GM12878 (cell line): ENCODE measurements at regions not wholly inside any gene's neighbourhood (a gene's known extent, or its start where the extent isn't known, plus 50 kb on each side); places are given as distances from the start of the nearest gene placed in this dataset.

Experiments
- ATAC-seq: fragments of 200-7000 bp; cut with Tn5 transposase; 3 replicates; pipeline ENCODE4 v1.9.1; 2020; ENCODE audit warnings: mild to moderate bottlenecking, moderate library complexity
- BruUV-seq: library from RNA; stranded (reverse); fragments of 400-500 nt; replicated peaks from 2 replicates; lab custom pipeline; 2021; lab: Mats Ljungman, UMichigan
- CTCF ChIA-PET: fragments of 300-600 bp; sonication (Branson Sonifier 250); formaldehyde crosslinking; extraction: SDS; loops from one replicate; lab custom pipeline; 2021; ENCODE audit warnings: inconsistent platforms; lab: Yijun Ruan, JAX
- POLR2A ChIA-PET: fragments of 350-600 bp; formaldehyde crosslinking; extraction: SDS; loops from one replicate; lab custom pipeline; 2021; ENCODE audit warnings: inconsistent platforms; lab: Charles Lee
- RAD21 ChIA-PET: fragments of 300-600 bp; sonication (Branson Sonifier 250); formaldehyde crosslinking; loops from one replicate; lab custom pipeline; 2023; ENCODE audit warnings: antibody characterized with exemption; ENCODE audit not compliant: unreplicated experiment; lab: Charles Lee
- SMC1A ChIA-PET: fragments of 300-600 bp; sonication (Branson Sonifier 250); formaldehyde crosslinking; loops from one replicate; lab custom pipeline; 2023; ENCODE audit not compliant: unreplicated experiment, uncharacterized antibody; lab: Charles Lee
- DNase-seq: peaks from one replicate; pipeline ENCODE4 v3.0.0-alpha.2; 2011; ENCODE audit warnings: low read depth, low spot score
- FAIRE-seq: peaks from 3 replicates; lab custom pipeline; 2011; peaks lifted over from hg19 to GRCh38; lab: Jason Lieb, UNC
- H2AFZ ChIP-seq: 2 replicates; pipeline ENCODE4 v1.6.0; 2011; ENCODE audit warnings: low read depth, low read length, control low read depth; ENCODE audit not compliant: control insufficient read depth
- H3K27ac ChIP-seq: 2 replicates; pipeline ENCODE4 v1.5.1; 2011; ENCODE audit warnings: control low read depth; ENCODE audit not compliant: control insufficient read depth, insufficient read depth
- H3K27me3 ChIP-seq, 2 experiments: replicated peaks in 1 of 2; 2 replicates each; pipeline versions ENCODE4 v1.6.0 to v1.6.1; 2011; ENCODE audit warnings: low read length in 1 of 2; ENCODE audit not compliant: control insufficient read depth in 2 of 2, insufficient read depth in 2 of 2
- H3K36me3 ChIP-seq, 2 experiments: 2 replicates each; pipeline ENCODE4 v1.5.1; 2011; ENCODE audit warnings: low read length in 1 of 2; ENCODE audit not compliant: control insufficient read depth in 2 of 2, insufficient read depth in 2 of 2
- H3K4me1 ChIP-seq: 2 replicates; pipeline ENCODE4 v1.6.1; 2011; ENCODE audit warnings: mild to moderate bottlenecking, low read length, moderate library complexity, mixed read lengths; ENCODE audit not compliant: control insufficient read depth, insufficient read depth
- H3K4me2 ChIP-seq: 2 replicates; pipeline ENCODE4 v1.6.0; 2011; ENCODE audit warnings: control low read depth; ENCODE audit not compliant: control insufficient read depth, insufficient read depth
- H3K4me3 ChIP-seq: fragments of 200-600 bp; sonication (generic); 2 replicates; pipeline ENCODE4 v1.5.1; 2016
- H3K79me2 ChIP-seq: 2 replicates; pipeline ENCODE4 v1.6.0; 2011; ENCODE audit warnings: low read length; ENCODE audit not compliant: control insufficient read depth, insufficient read depth
- H3K9ac ChIP-seq: 2 replicates; pipeline ENCODE4 v1.8.0; 2011; ENCODE audit warnings: low read length, control low read depth, mixed read lengths; ENCODE audit not compliant: control insufficient read depth, insufficient read depth
- H3K9me3 ChIP-seq: replicated peaks from 3 replicates; pipeline ENCODE4 v1.5.1; 2011; ENCODE audit warnings: mild to moderate bottlenecking, low read length; ENCODE audit not compliant: control insufficient read depth, insufficient read depth
- H4K20me1 ChIP-seq: 2 replicates; pipeline ENCODE4 v1.6.0; 2011; ENCODE audit not compliant: control insufficient read depth, insufficient read depth
- ATF2 ChIP-seq: IDR thresholded peaks from 2 replicates; pipeline ENCODE4 v1.6.1; 2012; ENCODE audit warnings: low read length, inconsistent platforms
- ATF3 ChIP-seq: IDR thresholded peaks from 2 replicates; pipeline ENCODE4 v1.6.1; 2011; ENCODE audit warnings: low read depth, mild to moderate bottlenecking, low read length, moderate library complexity, borderline replicate concordance; ENCODE audit errors: extremely low read depth
- CBX5 ChIP-seq: sonication (generic); IDR thresholded peaks from 2 replicates; pipeline ENCODE4 v1.6.1; 2016; ENCODE audit warnings: low read depth, moderate library complexity, mild to moderate bottlenecking, inconsistent platforms
- CHD2 ChIP-seq: IDR thresholded peaks from 2 replicates; pipeline ENCODE4 v1.6.1; 2011; ENCODE audit warnings: low read depth, low read length, improper control_type of control experiment, borderline replicate concordance
- CREB1 ChIP-seq: IDR thresholded peaks from 2 replicates; pipeline ENCODE4 v1.6.1; 2012; ENCODE audit warnings: low read depth, mild to moderate bottlenecking, inconsistent platforms
- HDAC6 ChIP-seq: fragments of 200-600 bp; sonication (generic); IDR thresholded peaks from one replicate; pipeline ENCODE4 v1.8.0; 2017; ENCODE audit warnings: antibody characterized with exemption; ENCODE audit not compliant: unreplicated experiment
- HSF1 ChIP-seq: fragments of 150-350 bp; IDR thresholded peaks from 2 replicates; pipeline ENCODE4 v1.6.1; 2014; ENCODE audit warnings: mild to moderate bottlenecking, low read depth, low read length
- IKZF1 ChIP-seq: fragments of 450-650 bp; conservative IDR thresholded peaks from 2 replicates; pipeline ENCODE4 v1.6.1; 2017; ENCODE audit warnings: antibody characterized with exemption, mild to moderate bottlenecking
- IKZF2 ChIP-seq, 2 experiments: fragments of 450-650 bp; IDR thresholded peaks; 2 replicates each; pipeline ENCODE4 v1.6.1; 2017; ENCODE audit warnings: mild to moderate bottlenecking in 2 of 2, moderate library complexity in 2 of 2
- IRF4 ChIP-seq: IDR thresholded peaks from 2 replicates; pipeline ENCODE4 v1.6.1; 2011; ENCODE audit warnings: low read depth, low read length
- JUNB ChIP-seq: IDR thresholded peaks from 2 replicates; pipeline ENCODE4 v1.6.1; 2016; ENCODE audit warnings: antibody characterized with exemption, mild to moderate bottlenecking
- KDM1A ChIP-seq: fragments of 200-600 bp; sonication (generic); IDR thresholded peaks from 2 replicates; pipeline ENCODE4 v1.6.1; 2016; ENCODE audit warnings: borderline replicate concordance
- MTA2 ChIP-seq: fragments of 450-650 bp; IDR thresholded peaks from 2 replicates; pipeline ENCODE4 v1.6.1; 2016; ENCODE audit warnings: low read depth, mild to moderate bottlenecking, moderate library complexity
- NR2F1 ChIP-seq: fragments of 450-650 bp; conservative IDR thresholded peaks from 2 replicates; pipeline ENCODE4 v1.6.1; 2017; ENCODE audit warnings: mild to moderate bottlenecking
- RUNX3 ChIP-seq: IDR thresholded peaks from 2 replicates; pipeline ENCODE4 v1.6.1; 2012; ENCODE audit warnings: low read length, inconsistent platforms
- SKIL ChIP-seq: fragments of 450-650 bp; IDR thresholded peaks from 2 replicates; pipeline ENCODE4 v1.6.1; 2017; ENCODE audit warnings: mild to moderate bottlenecking, low read depth, inconsistent platforms; ENCODE audit not compliant: poor library complexity, severe bottlenecking
- SUPT20H ChIP-seq: IDR thresholded peaks from 2 replicates; pipeline ENCODE4 v1.6.1; 2011; ENCODE audit warnings: low read depth, mild to moderate bottlenecking, low read length, moderate library complexity, borderline replicate concordance; ENCODE audit not compliant: control insufficient read depth
- TAF1 ChIP-seq: IDR thresholded peaks from 2 replicates; pipeline ENCODE4 v1.6.1; 2011; ENCODE audit warnings: mild to moderate bottlenecking, low read depth, low read length, borderline replicate concordance
- ZZZ3 ChIP-seq: IDR thresholded peaks from 2 replicates; pipeline ENCODE4 v1.6.1; 2011; ENCODE audit warnings: low read depth; ENCODE audit not compliant: control insufficient read depth, insufficient read length
- WGBS: methylation state at CpG from one replicate; pipeline ENCODE4 v1.1.6; 2016; ENCODE audit warnings: low lambda C conversion rate; ENCODE audit not compliant: insufficient replicate concordance, insufficient coverage; ENCODE audit errors: missing lambda C conversion rate; 5-methylcytosine and 5-hydroxymethylcytosine counted together
- in situ Hi-C: fragments of 300-500 bp; cut with MboI; formaldehyde crosslinking; loops from 9 replicates; pipeline ENCODE4 v1.14.3; 2018; ENCODE audit warnings: mixed read lengths
- intact Hi-C: fragments of 100-400 bp; cut with micrococcal nuclease; formaldehyde crosslinking; loops from one replicate; pipeline ENCODE4 v1.14.2; 2022; ENCODE audit not compliant: unreplicated experiment

- no peak overlapping the region; the same call in 1 of the 2 replicates for H2AFZ ChIP-seq
- FAIRE-seq = peak; percentile 76
- no peaks in the 10 kb centered on the region for H3K79me2 ChIP-seq
- WGBS = 3% methylated on average over 5 of the region's 5 CpGs
- H3K36me3 ChIP-seq = no peaks in the 10 kb centered on the region
- no TSS peak for BruUV-seq
- ChIA-PET RAD21 (interaction anchor here (0.6 to 1.4 kb wide), 5 partner anchors 40 to 236 kb away, joined by 3 to 5 read pairs (median 4); no protein-coding TSS in a partner anchor), SMC1A (interaction anchor here (1.2 to 2.0 kb wide), 4 partner anchors 14 to 45 kb away, joined by 3 to 9 read pairs (median 4); no protein-coding TSS in a partner anchor), POLR2A (no interaction called here), CTCF (interaction anchor here (1.0 to 1.2 kb wide), 2 partner anchors 8 to 23 kb away, joined by 3 read pairs; no protein-coding TSS in a partner anchor)
- H3K4me2 ChIP-seq = peak overlapping the region; percentile 87
- no peak overlapping the region for H3K4me3 ChIP-seq
- intact Hi-C loops = no loop called here
- H3K4me1 ChIP-seq = peaks cover 16% of the 10 kb centered on the region
- peak; percentile 23 for DNase-seq
- H4K20me1 ChIP-seq = no peaks in the 10 kb centered on the region
- TF ChIP-seq MTA2 = 0 out of 2 replicates have a peak, but pooled peaks have one; percentile 20
- peak; percentile 11; the same call in 1 of the 2 replicates for TF ChIP-seq RUNX3
- no peak for TF ChIP-seq KDM1A
- TF ChIP-seq SUPT20H = no peak
- TF ChIP-seq IKZF2 (IDR thresholded peaks at IDR 0.05) = no peak
- no peak for TF ChIP-seq CHD2
- TF ChIP-seq HSF1 = no peak
- TF ChIP-seq ZZZ3 = no peak
- TF ChIP-seq IKZF1 = no peak
- TF ChIP-seq NR2F1 = peak; percentile 72
- peak; percentile 25; the same call in 1 of the 2 replicates for TF ChIP-seq IRF4
- TF ChIP-seq ATF2 = peak; percentile 28; the same call in 1 of the 2 replicates
- TF ChIP-seq ATF3 = no peak
- TF ChIP-seq JUNB = peak; percentile 18; the same call in 1 of the 2 replicates
- TF ChIP-seq HDAC6 = no peak
- TF ChIP-seq TAF1 = no peak
- TF ChIP-seq CBX5 = no peak
- TF ChIP-seq SKIL = no peak
- no peak for TF ChIP-seq CREB1
- no peak overlapping the region for H3K27ac ChIP-seq
- ATAC-seq = peak; percentile 97
- in situ Hi-C loops = no loop called here
- H3K9ac ChIP-seq = no peak overlapping the region
- no peaks in the 10 kb centered on the region for H3K27me3 ChIP-seq
- H3K9me3 ChIP-seq = no peaks in the 10 kb centered on the region
Measured at GRCh38 chr3:192082730-192083660, 622.0 kb downstream of the PYDC2 start.
